ENCODE measurements at regions not wholly inside any gene's neighbourhood (a gene's known extent, or its start where the extent isn't known, plus 50 kb on each side); places are given as distances from the start of the nearest gene placed in this dataset.
A peak's percentile ranks its signal among the peaks of the same experiment; 100 is the strongest.
"Not testable (repeated sequence)": the region's sequence is repeated elsewhere in the genome, so short reads cannot be mapped to it uniquely, and the experiment has no call there.

- H3K36me3 Mint-ChIP-seq (ENCODE audit: low read depth); H3K9me3 Mint-ChIP-seq; H3K27ac Mint-ChIP-seq; H3K4me1 Mint-ChIP-seq: not testable (repeated sequence)
- peak; percentile 68 for ATAC-seq (replicated peaks)
- Mint-ChIP-seq H3K4me3 (peak overlapping the region; percentile 27), H3K27me3 (peaks cover 33% of the 10 kb centered on the region)
Observed at GRCh38 chr1:143709606-143710259, 262.1 kb downstream of the FAM72C start.

- H3K27ac Mint-ChIP-seq; ATAC-seq (replicated peaks); H3K4me3 Mint-ChIP-seq; H3K36me3 Mint-ChIP-seq (ENCODE audit: low read depth); H3K9me3 Mint-ChIP-seq: not testable (repeated sequence)
- Mint-ChIP-seq H3K4me1 (peaks cover 11% of the 10 kb centered on the region), H3K27me3 (peaks cover 37% of the 10 kb centered on the region)
Observed at GRCh38 chr1:143702739-143703138, 269.0 kb downstream of the FAM72C start.

- H3K27me3 Mint-ChIP-seq = peaks cover 47% of the 10 kb centered on the region
- H3K9me3 Mint-ChIP-seq = no peaks in the 10 kb centered on the region
- ATAC-seq (replicated peaks) = no peak
- H3K4me1 Mint-ChIP-seq = peaks cover 11% of the 10 kb centered on the region
- no peaks in the 10 kb centered on the region for H3K36me3 Mint-ChIP-seq (ENCODE audit: low read depth)
- H3K4me3 Mint-ChIP-seq = no peak overlapping the region
- no peak overlapping the region for H3K27ac Mint-ChIP-seq
Observed at GRCh38 chr1:143699731-143700130, 272.1 kb downstream of the FAM72C start.

- Mint-ChIP-seq H3K27me3 (peaks cover 53% of the 10 kb centered on the region), H3K36me3 (ENCODE audit: low read depth) (no peaks in the 10 kb centered on the region), H3K27ac (no peak overlapping the region), H3K4me1 (peaks cover 11% of the 10 kb centered on the region), H3K4me3 (peak overlapping the region; percentile 45), H3K9me3 (no peaks in the 10 kb centered on the region)
- no peak for ATAC-seq (replicated peaks)
Observed at GRCh38 chr1:143699115-143699514, 272.7 kb downstream of the FAM72C start.

GRCh38 chr1:143698016-143698415 lies 273.8 kb downstream of the FAM72C start:
- peak; percentile 34 for ATAC-seq (replicated peaks)
- no peak overlapping the region for H3K27ac Mint-ChIP-seq
- H3K36me3 Mint-ChIP-seq (ENCODE audit: low read depth) = no peaks in the 10 kb centered on the region
- peak overlapping the region; percentile 45 for H3K4me3 Mint-ChIP-seq
- no peaks in the 10 kb centered on the region for H3K9me3 Mint-ChIP-seq
- H3K27me3 Mint-ChIP-seq = peaks cover 64% of the 10 kb centered on the region
- peaks cover 11% of the 10 kb centered on the region for H3K4me1 Mint-ChIP-seq

- Mint-ChIP-seq H3K9me3 (no peaks in the 10 kb centered on the region), H3K4me1 (peaks cover 7% of the 10 kb centered on the region), H3K27ac (no peak overlapping the region), H3K4me3 (no peak overlapping the region), H3K27me3 (peaks cover 72% of the 10 kb centered on the region), H3K36me3 (ENCODE audit: low read depth) (no peaks in the 10 kb centered on the region)
- ATAC-seq (replicated peaks) = no peak
Observed at GRCh38 chr1:143694085-143694484, 277.7 kb downstream of the FAM72C start.

GRCh38 chr1:143691971-143692529 lies 279.7 kb downstream of the FAM72C start:
- Mint-ChIP-seq H3K4me1 (no peaks in the 10 kb centered on the region), H3K27me3 (peaks cover 60% of the 10 kb centered on the region), H3K36me3 (ENCODE audit: low read depth) (no peaks in the 10 kb centered on the region), H3K27ac (no peak overlapping the region), H3K9me3 (no peaks in the 10 kb centered on the region), H3K4me3 (no peak overlapping the region)
- ATAC-seq (replicated peaks) = no peak

- no peaks in the 10 kb centered on the region for H3K4me1 Mint-ChIP-seq
- peaks cover 55% of the 10 kb centered on the region for H3K27me3 Mint-ChIP-seq
- ATAC-seq (replicated peaks) = no peak
- no peaks in the 10 kb centered on the region for H3K36me3 Mint-ChIP-seq (ENCODE audit: low read depth)
- H3K9me3 Mint-ChIP-seq = no peaks in the 10 kb centered on the region
- H3K4me3 Mint-ChIP-seq = no peak overlapping the region
- H3K27ac Mint-ChIP-seq = no peak overlapping the region
Observed at GRCh38 chr1:143691400-143691891, 280.3 kb downstream of the FAM72C start.

GRCh38 chr1:143689781-143690180 lies 282.0 kb downstream of the FAM72C start:
- H3K4me1 Mint-ChIP-seq = no peaks in the 10 kb centered on the region
- no peak for ATAC-seq (replicated peaks)
- no peak overlapping the region for H3K4me3 Mint-ChIP-seq
- H3K27me3 Mint-ChIP-seq = peaks cover 52% of the 10 kb centered on the region
- no peak overlapping the region for H3K27ac Mint-ChIP-seq
- H3K36me3 Mint-ChIP-seq (ENCODE audit: low read depth) = no peaks in the 10 kb centered on the region
- H3K9me3 Mint-ChIP-seq = peaks cover 3% of the 10 kb centered on the region

- ATAC-seq (replicated peaks) = no peak
- Mint-ChIP-seq H3K27ac (no peak overlapping the region), H3K27me3 (peaks cover 49% of the 10 kb centered on the region), H3K4me3 (no peak overlapping the region), H3K9me3 (peaks cover 8% of the 10 kb centered on the region), H3K4me1 (no peaks in the 10 kb centered on the region), H3K36me3 (ENCODE audit: low read depth) (no peaks in the 10 kb centered on the region)
Observed at GRCh38 chr1:143680304-143680703, 291.5 kb downstream of the FAM72C start.

GRCh38 chr1:143672983-143673382 lies 298.8 kb downstream of the FAM72C start:
- Mint-ChIP-seq H3K4me3 (no peak overlapping the region), H3K27ac (no peak overlapping the region), H3K36me3 (ENCODE audit: low read depth) (no peaks in the 10 kb centered on the region), H3K4me1 (no peaks in the 10 kb centered on the region), H3K9me3 (peaks cover 16% of the 10 kb centered on the region), H3K27me3 (peaks cover 58% of the 10 kb centered on the region)
- ATAC-seq (replicated peaks) = no peak

- Mint-ChIP-seq H3K27ac (no peak overlapping the region), H3K27me3 (peaks cover 62% of the 10 kb centered on the region), H3K9me3 (peaks cover 16% of the 10 kb centered on the region), H3K4me1 (no peaks in the 10 kb centered on the region), H3K4me3 (no peak overlapping the region), H3K36me3 (ENCODE audit: low read depth) (no peaks in the 10 kb centered on the region)
- no peak for ATAC-seq (replicated peaks)
Observed at GRCh38 chr1:143667730-143668129, 304.1 kb downstream of the FAM72C start.

- no peaks in the 10 kb centered on the region for H3K36me3 Mint-ChIP-seq (ENCODE audit: low read depth)
- H3K27me3 Mint-ChIP-seq = peaks cover 69% of the 10 kb centered on the region
- ATAC-seq (replicated peaks) = no peak
- H3K27ac Mint-ChIP-seq = no peak overlapping the region
- H3K9me3 Mint-ChIP-seq = peaks cover 16% of the 10 kb centered on the region
- no peaks in the 10 kb centered on the region for H3K4me1 Mint-ChIP-seq
- no peak overlapping the region for H3K4me3 Mint-ChIP-seq
Observed at GRCh38 chr1:143666851-143667250, 304.9 kb downstream of the FAM72C start.

GRCh38 chr1:143665606-143666005 lies 306.2 kb downstream of the FAM72C start:
- Mint-ChIP-seq H3K27me3 (peaks cover 75% of the 10 kb centered on the region), H3K27ac (no peak overlapping the region), H3K9me3 (peaks cover 16% of the 10 kb centered on the region), H3K4me3 (no peak overlapping the region), H3K4me1 (peaks cover 5% of the 10 kb centered on the region), H3K36me3 (ENCODE audit: low read depth) (no peaks in the 10 kb centered on the region)
- no peak for ATAC-seq (replicated peaks)

- not testable (repeated sequence) for H3K4me1 Mint-ChIP-seq; H3K4me3 Mint-ChIP-seq; H3K36me3 Mint-ChIP-seq (ENCODE audit: low read depth); ATAC-seq (replicated peaks); H3K27ac Mint-ChIP-seq; H3K9me3 Mint-ChIP-seq
- H3K27me3 Mint-ChIP-seq = peaks cover 73% of the 10 kb centered on the region
Observed at GRCh38 chr1:143663056-143663455, 308.7 kb downstream of the FAM72C start.
